Globus pallidus (tissue), 1 donor: ENCODE measurements at regions not wholly inside any gene's neighbourhood (a gene's known extent, or its start where the extent isn't known, plus 50 kb on each side); places are given as distances from the start of the nearest gene placed in this dataset.

Experiments used
- DNase-seq: peaks from one replicate; pipeline ENCODE4 v3.0.0-alpha.2; 2015; ENCODE audit warnings: low spot score

DNA sequence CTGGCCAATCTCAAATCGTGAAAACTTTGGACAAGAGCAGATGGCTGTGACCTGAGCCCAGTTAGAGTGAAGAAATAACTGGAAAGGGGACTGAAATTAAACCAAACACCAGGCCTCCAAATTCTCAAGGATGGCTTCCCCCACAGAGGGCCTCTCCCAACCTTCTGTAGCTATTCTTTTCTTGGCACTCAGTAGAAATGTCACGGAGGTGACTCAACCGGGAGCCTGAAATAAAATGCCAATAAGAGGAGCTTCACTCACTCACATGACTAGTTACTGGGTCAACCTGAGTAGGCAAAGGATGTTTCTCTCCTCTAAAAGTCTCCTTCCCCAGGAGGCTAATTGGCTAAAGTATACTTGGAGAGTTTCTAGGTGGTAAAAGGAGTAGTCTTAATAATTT is 230.7 kb downstream of the MAF start:
- no peak for DNase-seq

DNA sequence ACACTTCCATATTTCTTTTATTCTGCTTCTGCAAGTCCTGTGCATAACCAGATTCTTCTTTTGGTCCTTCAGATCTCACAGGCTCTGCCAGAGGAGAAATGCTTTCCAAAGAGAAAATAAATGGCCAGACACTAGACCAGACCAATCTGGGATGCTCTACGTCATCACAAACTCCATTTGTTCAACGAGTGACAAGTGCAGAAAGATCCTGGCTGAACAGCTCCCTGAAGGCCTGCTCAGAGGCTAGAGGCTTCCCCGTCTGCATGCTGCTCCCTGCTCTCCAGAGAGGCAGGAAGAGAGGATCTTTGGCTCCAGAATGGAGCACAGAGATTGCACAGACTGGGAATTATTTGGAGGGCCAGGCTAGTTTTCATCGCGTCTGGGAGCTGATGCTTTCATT is 232.7 kb downstream of the MAF start:
- no peak for DNase-seq

DNA sequence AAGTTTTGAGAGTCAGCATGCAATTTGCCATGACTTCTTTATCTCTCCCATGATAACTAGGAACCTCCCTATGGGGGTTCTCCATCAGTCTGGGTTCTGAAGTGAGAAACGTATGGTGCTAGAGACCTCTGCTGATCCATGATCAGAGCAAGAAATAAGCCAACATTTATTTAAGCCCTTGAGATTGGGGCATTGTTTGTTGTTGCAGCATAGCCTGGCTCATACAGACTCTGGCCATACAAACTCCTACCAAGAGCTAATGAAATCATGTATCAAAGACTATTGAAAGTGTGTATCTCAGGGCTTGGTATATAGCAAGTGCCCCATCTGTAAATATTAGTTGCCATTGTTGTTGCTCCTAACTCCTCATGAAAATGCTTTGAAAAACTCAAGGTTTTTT is 233.9 kb downstream of the MAF start:
- DNase-seq = no peak

DNA sequence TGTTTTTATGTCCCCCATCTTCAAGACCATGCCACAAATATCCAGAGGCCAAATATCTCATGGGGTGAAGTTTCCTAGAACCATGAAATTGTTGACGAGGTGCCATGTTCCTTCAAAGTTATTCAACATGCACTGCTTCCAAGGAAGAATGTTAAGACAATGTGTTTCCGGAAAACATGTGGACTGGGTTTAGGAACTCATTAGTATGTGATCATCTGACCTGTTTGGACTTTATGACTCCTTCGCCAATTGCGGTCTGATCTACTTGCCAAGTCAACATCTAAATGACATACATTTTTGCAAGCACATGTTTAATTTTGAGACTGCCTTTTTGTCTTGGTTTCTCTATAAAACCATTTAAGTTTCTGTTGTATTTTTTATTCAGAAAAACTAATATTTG is 234.8 kb downstream of the MAF start:
- DNase-seq = no peak

DNA sequence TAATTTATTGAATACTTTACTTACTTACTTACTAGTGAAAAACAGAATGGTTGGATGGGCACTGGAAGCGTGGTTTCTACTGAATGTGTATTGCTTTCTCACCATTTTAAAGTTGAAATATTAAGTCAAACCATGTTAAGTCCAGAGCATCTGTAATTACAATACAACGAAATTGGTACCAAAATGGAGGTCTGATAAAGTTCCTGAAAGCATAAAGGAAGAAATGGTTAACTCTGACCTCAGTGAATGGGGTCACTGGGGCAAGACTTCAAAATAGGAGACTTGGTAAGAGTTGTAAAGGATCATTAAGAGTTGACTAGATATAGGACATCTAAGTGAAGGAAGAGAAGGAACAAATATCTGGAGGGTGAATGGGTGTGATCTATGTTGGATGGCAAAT is 237.1 kb downstream of the MAF start:
- DNase-seq = no peak

DNA sequence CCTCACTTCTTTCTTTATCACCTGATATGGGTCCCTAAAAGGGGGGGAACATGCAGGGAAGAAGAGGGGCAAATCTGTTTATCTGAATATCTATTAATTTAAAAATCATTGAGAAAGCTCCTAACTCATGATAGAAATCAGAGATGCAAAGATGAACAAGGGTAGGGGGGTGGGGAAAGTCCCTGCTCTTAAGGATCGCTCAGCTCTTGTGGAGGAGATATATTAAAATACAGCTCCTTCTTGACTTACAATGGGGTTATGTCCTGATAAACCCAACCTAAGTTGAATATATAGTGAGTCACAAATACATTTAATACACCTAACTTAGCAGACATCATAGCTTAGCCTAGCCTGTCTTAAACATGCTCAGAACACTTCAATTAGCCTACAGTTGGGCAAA is 237.5 kb downstream of the MAF start:
- DNase-seq = no peak

DNA sequence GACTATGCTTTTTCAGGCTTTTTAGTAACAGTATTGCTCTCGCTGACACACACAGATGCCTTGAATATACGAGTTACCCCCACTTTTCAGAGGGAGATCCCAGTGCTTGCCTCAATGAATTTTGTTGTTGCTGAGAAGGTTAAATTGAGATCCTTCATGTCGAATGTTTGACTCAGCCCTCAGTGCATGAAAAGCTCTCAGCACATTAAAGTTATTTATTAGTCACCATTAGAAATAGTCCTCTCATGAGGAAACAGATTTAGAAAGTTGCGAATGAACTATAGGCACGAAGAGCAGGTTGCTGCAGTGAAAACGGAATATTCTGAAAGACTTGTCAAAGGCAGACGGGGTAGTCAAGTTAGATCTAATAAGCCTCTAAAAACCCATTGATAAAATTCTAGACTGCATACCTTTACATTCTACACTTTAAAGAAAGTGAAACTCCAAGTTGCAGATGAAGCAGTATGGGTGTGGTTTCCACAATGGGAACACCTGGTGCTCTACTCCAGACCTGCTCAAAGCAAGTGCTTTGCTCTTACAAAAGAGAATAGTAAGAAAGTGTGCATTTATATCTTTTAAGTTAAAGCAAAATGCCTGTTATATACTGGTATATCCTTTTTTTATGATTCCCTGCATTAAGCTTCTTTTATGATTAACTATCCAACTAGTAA is 238.1 kb downstream of the MAF start:
- DNase-seq = no peak

DNA sequence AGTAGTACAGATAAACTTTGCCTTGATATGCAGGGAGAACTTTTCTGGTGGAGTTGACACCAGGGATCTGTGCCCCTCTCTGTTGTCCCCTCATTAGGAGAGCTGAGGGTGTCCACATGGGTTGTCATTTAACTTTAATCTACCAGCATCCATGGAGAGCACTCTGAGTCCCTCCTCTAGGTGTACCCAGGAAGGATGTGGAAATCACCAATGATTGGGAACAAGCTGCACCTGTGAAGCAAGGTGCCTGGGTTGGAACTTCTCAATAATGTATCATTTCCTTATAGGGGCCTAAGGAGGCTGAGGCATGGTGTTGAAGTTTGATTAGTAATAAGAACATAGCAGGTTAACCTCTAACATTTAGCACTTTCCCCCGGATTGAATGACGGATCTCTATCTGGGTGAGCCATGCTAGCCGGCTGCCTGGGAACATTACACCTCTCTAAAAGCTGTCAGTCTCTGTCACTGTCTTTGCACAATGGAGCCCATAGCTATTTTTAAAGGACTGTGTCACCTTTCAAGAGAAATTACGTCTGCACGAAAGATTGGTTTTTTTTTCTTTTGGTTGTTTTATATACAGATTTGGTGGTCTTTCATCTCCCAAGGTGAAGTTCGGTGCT is 239.3 kb downstream of the MAF start:
- DNase-seq = no peak

DNA sequence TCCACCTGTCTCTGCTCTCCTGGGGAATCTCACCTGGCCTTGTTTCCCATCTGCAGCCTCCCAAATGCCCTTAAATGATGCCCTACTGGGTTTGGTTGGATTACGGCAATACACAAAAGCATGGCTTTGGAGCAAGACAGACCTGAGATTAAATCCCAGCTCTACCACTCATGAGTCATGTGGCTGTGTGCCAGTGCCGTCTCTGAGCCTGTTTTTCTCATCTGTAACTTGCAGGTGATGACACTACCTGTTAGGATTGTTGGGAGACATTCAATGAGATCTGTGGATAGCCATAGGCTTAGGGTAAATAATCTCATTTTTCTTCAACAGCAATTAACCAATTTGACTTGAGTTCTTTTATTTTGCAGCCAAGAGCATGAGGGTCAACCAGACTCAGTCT is 240.3 kb downstream of the MAF start:
- DNase-seq = no peak

DNA sequence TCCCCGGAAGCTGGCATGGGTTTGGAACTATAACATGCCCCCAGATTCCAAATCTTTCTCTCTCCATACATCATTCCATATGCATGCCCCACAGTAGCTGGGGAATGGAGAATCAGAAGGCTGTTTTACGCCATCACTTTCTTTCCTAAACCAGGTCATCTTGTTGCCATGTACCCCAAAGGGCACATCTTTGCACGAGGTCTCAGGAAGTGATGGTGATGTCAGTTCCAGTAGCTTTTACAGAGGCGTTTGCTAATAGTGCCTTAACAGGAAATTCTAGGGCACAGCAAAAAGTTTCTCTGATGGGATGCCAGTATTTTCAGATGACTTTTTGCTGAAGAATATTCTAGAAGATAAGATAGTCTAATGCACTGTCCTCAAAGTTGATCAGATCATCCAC is 241.5 kb downstream of the MAF start:
- no peak for DNase-seq

DNA sequence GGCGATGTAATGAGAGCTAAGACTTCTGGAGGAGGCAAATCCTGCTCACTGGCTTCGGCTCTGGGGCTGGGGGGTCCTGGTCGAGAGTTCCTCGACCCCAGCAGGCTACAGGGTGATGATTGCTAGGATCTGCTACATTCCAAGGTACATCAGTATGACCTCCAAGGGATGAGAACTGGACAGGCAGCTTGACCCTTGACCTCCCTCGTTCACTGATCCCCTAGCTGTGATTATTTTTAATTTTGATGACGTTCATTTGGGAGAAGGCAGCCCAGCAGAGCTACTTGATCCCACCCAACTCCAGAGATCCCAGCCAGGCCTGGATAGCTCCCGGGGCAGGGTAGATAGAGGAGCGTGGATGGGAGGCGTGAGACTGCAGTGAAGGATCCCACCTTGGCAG is 242.3 kb downstream of the MAF start:
- no peak for DNase-seq

DNA sequence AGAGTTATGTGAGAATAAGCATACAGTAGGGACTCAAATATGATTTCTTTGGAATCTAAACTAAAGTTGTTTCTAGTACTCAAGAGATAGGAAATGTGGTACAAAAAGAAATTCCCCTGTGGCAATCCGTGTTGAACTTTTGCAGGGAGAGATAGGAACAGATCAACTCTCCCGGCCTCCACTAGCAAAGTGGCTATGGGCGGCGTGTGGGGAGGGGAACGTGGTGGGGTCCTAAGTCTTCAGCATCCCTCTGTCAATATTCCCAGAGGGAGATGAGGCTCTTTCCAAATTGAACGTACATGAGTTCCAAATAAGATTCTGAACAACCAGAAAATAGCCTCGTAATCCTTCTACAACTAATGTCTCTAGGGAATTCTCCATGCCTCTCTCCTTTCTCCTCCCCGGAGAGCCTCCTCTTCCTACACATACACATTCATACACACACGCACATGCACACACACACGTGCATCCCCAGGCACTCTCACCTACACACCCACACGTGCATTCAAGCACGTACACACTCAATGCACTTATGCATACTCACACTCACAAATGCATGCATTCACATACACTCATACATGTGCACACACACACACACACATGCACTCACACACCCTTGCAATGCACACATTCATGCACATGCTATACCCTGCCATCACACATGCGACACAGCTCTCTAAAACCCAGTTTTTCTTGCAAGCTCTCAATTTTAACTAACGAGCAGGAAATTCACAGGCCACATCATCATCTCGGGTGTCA is 244.8 kb downstream of the MAF start:
- no peak for DNase-seq

DNA sequence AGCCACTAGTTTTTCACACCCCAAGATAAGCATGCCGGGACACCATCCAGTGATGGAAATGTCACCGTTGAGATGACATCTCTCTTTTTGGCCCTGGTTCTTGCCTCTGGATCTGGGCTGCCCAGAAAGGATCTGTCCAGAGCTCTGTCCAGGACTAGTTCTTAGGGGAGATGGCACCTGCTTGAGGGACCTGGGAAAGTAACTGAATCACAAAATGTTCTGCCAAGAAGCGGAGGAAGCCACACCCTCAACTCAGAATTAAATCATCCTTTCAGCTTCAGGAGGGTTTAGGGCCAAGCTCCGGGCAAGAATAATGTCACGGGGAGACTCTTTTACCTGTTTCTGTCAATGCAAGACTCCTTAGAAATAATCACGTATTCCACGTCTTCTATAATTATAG is 248.6 kb downstream of the MAF start:
- no peak for DNase-seq

DNA sequence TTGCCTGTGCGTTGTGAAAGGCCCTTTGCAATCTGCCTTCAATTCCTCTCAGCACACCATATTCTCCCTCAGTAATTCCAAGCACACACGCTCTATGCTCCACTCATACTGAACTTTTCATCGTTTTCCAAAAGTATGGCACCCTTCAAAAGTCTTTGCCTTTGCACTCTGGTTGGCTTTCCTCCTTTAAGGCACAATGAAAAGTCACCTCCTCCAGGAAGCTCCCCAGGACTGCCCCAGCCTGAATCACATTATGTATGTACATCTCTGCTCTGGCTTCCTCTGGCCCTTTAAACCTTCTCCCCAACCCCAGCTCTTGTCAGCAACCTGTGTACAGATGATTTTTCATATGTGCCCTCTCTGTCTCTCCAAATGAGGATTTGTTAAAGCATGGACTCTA is 250.7 kb downstream of the MAF start:
- no peak for DNase-seq

DNA sequence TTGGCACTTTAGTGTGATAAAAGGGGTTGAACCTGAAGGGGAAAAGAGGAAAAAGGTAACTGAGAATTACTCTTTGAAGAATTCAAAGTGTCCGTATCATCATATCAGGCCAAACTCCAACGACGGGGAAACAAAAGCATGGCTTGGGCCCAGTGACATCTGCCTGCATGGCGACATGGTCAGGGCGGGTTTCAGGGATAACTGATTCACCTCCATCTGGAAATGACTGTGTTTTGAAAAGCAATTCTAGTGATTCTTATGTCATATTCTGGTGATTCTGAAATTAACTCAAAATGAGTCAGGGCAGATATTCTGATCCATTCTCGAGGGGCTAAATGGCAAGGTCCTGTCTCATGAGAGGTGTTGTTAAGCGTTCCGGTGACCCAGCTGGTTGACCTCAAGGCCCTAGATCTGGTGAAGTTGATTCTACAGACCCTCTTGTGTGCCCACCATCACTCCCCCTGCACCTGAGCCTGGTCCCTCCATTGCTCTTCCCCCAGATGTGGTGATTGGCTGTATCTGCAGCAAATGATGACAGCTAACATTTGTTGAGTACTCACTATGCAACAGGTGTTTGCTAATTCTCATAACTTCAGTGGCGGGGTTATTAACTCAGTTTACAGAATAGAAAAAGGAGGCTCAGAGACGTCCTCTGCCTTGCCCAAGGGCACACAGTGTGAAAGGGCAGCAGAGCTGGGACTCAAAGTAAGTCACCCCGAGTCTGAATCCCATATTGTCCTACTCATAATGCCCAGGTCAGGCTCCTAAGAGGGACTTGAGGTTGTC is 251.8 kb downstream of the MAF start:
- DNase-seq = no peak

DNA sequence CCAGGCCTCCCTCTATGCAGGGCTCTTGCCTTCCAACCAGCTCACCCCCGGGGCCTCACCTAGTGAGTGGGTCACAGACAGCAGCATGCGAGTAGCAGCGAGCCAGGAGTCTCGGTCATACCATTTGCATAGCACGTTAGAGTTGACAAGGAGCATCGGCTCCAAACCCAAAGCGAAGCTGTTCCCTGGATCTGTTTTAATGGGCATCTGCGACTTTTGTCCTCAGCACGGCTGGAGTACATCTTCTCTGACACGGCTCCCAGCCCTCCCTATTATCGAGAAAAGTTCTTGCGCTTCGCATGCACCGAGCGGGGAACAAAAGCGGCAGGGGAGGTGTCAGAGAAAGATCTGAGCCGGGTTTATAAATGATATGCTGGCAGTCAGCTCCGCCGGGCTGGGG is 253.3 kb downstream of the MAF start:
- DNase-seq = no peak

DNA sequence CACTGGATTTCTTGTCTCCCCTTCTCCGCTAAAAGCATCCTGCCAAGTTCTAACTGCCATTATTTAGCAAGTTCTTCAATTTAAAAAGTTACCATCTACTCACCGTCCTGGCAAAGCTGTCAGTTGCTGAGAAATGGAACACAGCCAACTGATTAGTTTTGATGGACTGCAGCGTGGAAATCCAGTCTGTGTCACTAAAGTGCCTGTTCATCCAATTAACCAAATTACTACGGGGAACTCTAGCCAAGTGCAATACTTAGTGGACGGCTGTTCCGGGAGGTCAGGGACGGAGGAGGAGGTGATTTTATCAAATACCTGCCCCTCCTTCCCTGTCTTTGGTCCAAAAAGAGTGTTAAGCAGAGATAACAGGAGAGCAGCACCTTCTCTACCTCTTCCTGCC is 260.7 kb downstream of the MAF start:
- DNase-seq = no peak

DNA sequence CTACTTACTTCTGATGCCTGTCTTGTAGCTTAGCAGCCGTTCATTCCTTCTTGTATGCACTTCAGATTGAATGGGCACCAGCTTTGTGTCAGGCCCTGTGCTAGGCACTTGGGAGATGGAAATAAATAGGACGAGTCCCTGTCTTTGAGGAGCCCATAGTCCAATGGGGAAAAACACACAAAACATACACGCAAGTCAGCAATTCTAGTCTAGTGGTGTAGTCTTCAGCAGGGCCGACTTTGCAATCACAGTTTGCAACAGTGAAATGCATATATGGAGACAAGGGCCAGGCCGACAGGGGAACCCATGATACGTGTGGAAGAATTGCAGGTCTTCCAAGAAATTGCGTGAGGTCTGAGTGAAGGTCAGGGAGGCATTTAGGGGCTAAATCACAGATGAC is 262.6 kb downstream of the MAF start:
- DNase-seq = no peak

DNA sequence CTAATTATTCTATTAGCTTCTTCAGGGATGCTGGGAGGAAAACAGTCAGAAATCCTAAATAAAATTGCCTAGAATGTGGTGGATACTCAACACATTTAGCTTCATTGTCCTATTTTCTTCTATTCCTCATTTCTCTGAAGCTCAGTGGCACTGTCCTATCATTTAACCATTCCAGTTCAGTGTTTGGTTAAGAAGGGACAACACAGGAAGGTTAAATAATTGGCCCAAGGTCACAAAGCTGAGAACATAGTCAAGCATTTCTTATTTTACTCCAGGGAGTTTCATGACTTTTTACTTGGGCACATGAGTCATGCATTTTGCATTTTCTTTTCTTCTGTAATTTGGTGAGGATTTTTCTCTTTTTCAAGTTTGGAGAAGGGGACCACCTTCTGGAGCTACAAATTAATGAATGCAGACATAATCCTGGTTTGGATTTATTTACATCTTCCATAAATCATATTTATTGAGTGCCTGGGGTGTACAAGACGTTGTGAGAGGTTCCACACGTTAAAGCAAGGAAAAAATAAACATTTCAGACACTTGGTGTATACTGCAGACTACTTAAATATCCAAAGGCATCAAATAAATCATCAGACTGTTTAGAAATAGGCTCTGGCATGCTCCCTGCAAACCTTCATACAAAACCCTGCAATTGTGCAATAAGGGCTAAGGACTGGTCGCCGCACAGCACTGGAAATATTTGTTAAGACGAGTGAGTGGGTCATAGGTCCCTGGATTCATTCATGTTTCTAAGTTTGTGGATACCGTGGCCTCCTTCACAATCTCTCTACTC is 263.9 kb downstream of the MAF start:
- no peak for DNase-seq

DNA sequence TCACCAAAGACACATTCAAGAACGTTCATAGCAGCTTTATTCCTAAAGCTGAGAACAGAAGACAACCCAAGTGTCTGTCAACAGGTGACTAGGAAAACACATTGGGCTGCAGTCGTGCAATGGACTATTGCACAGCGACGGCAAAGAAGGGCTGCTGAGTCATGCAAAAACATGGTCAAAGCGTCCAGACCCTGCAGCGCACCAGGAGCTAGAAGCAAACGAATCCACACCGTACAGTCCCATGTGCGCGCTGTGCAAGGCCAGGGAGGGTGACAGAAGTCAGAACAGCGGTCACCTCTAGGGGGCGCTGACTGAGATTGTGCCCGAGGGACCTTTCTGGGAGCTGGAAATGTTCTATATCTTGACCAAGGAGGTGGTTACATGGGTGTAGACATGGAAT is 266.4 kb downstream of the MAF start:
- DNase-seq = no peak

DNA sequence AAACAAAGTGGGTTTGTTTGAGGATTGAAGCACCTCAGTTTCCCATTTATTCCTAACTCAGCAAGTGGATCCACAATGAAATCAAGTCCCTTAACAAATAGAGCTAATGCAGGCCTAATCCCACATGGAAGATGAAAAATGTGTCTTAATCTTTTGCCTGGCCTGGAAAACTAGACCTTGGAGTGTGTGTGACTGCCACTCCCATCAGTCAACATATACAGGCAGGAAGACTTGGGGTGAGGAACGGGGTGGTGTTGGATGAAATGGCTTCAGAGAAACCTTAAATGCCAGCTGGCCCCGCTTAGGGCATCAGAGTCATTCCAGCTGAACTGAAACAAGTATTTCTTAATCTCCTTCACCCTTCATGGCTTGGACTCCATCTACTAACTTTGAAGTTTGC is 269.5 kb downstream of the MAF start:
- no peak for DNase-seq

DNA sequence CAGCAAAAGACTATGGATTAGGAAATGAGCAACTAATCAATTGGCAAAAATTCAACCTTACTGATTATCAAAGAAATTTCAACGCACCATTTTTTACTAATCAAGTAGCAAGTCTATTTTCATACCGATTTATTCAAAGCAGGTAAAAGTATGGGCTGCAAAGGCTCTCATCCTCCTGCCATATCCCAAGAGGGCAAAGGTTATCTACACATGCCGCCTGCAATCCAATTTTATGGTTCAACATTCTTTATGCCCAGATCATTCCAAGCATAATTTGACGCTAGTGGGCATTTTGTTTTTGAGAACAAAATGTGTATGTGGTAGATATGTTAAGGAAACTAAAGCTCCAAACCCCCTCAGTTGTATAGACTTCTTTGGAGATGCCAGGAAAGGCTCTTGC is 270.6 kb downstream of the MAF start:
- no peak for DNase-seq
